ENCODE measurements at regions not wholly inside any gene's neighbourhood (a gene's known extent, or its start where the extent isn't known, plus 50 kb on each side); places are given as distances from the start of the nearest gene placed in this dataset.
"Not testable (repeated sequence)": the region's sequence is repeated elsewhere in the genome, so short reads cannot be mapped to it uniquely, and the experiment has no call there.

- no peak for DNase-seq
Observed at GRCh38 chr16:76612497-76612896, 335.3 kb downstream of the CNTNAP4 start.

GRCh38 chr16:76614269-76614668 lies 337.1 kb downstream of the CNTNAP4 start:
- no peak for DNase-seq

GRCh38 chr16:76622876-76623275 lies 345.7 kb downstream of the CNTNAP4 start:
- no peak for DNase-seq

GRCh38 chr16:76634847-76635697 lies 357.9 kb downstream of the CNTNAP4 start:
- DNase-seq: no peak

GRCh38 chr16:76639685-76640289 lies 362.6 kb downstream of the CNTNAP4 start:
- peak; percentile 38 for DNase-seq

- no peak for DNase-seq
Observed at GRCh38 chr16:76650582-76650981, 373.4 kb downstream of the CNTNAP4 start.

- DNase-seq: peak; percentile 70
Observed at GRCh38 chr16:76653390-76654026, 376.3 kb downstream of the CNTNAP4 start.

- no peak for DNase-seq
Observed at GRCh38 chr16:76654088-76654820, 377.1 kb downstream of the CNTNAP4 start.

GRCh38 chr16:76656994-76657393 lies 379.8 kb downstream of the CNTNAP4 start:
- DNase-seq: no peak

GRCh38 chr16:76661691-76662235 lies 384.6 kb downstream of the CNTNAP4 start:
- no peak for DNase-seq

GRCh38 chr16:76665571-76666275 lies 388.5 kb downstream of the CNTNAP4 start:
- DNase-seq: no peak

GRCh38 chr16:76668207-76668725 lies 391.1 kb downstream of the CNTNAP4 start:
- peak; percentile 27 for DNase-seq

- no peak for DNase-seq
Observed at GRCh38 chr16:76669288-76669687, 392.1 kb downstream of the CNTNAP4 start.

GRCh38 chr16:76670125-76670857 lies 393.1 kb downstream of the CNTNAP4 start:
- DNase-seq: no peak

GRCh38 chr16:76676356-76676755 lies 399.2 kb downstream of the CNTNAP4 start:
- no peak for DNase-seq

GRCh38 chr16:76681296-76681695 lies 404.1 kb downstream of the CNTNAP4 start:
- DNase-seq: no peak

- DNase-seq: no peak
Observed at GRCh38 chr16:76683051-76683450, 405.9 kb downstream of the CNTNAP4 start.

GRCh38 chr16:76696876-76697275 lies 419.7 kb downstream of the CNTNAP4 start:
- DNase-seq: no peak

GRCh38 chr16:76705892-76706291 lies 428.7 kb downstream of the CNTNAP4 start:
- DNase-seq: no peak

- DNase-seq: no peak
Observed at GRCh38 chr16:76713191-76713590, 436.0 kb downstream of the CNTNAP4 start.

GRCh38 chr16:76716251-76716650 lies 439.1 kb downstream of the CNTNAP4 start:
- not testable (repeated sequence) for DNase-seq
